NCI-H2029 (cell line): ENCODE measurements at regions not wholly inside any gene's neighbourhood (a gene's known extent, or its start where the extent isn't known, plus 50 kb on each side); places are given as distances from the start of the nearest gene placed in this dataset.
"Not testable (repeated sequence)": the region's sequence is repeated elsewhere in the genome, so short reads cannot be mapped to it uniquely, and the experiment has no call there.

Experiments used
- DNase-seq: peaks from one replicate; lab custom pipeline; 2025; lab: John Stamatoyannopoulos, UW

DNA sequence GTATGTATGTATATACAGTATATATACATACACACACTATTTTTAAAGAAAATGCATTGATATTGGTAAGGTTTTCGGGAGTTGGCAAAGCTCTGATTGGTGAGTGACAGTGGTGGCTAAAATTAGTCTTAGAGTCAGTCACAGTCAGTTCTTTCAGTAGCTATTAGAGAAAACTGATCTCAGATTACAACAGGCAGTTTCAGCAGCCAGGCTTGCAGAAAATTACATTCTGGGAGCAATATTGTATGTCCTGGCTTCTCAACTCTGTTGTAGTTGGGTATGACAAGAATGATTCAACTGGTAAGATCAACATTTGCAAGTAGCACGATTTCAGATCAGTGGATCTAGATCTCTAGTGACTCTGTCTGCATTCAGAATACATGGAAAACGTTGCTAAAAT, 897.9 kb upstream of the AUTS2 start:
- no peak for DNase-seq

DNA sequence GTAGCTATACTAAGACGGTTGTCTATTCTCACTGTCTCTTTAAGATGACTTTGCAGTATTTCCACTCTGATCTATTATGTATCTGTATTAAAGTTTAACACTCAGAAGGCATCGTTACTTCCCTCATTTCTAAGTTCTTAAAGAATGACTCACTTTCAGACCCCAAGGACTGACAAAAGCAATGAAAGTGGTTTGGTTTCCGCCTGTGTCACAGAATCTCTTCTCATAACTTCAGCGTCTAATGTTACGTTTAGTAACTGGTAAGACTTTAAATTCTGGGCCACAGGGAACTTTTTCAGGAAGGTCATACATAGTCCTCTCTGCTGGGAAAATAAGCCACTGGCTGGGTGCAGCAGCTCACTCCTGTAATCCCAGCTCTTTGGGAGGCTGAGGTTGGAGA, 892.0 kb upstream of the AUTS2 start:
- no peak for DNase-seq

GRCh38 chr7:68707159-68707558, 891.1 kb upstream of the AUTS2 start:
- no peak for DNase-seq

DNA sequence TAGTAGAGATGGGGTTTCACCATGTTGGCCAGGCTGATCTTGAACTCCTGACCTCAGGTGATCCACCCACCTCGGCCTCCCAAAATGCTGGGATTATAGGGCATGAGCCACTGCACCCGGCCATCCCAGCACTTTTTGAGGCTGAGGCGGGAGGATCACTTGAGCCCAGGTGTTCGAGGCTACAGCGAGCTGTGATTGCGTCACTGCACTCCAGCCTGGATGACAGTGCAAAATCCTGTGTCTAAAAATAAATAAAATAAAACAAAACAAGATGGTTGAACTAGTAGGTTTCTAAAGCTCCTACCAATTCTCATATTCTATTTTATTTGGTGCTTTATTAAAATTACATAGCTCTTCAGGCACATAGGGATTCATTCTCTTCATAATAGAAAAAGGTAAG, 890.3 kb upstream of the AUTS2 start:
- no peak for DNase-seq

GRCh38 chr7:68712956-68713495, 885.2 kb upstream of the AUTS2 start:
- no peak for DNase-seq

- DNase-seq = not testable (repeated sequence)
These were observed 884.1 kb upstream of the AUTS2 start for GRCh38 chr7:68714135-68714534.

GRCh38 chr7:68715907-68716306, 882.4 kb upstream of the AUTS2 start:
- no peak for DNase-seq

- DNase-seq = no peak
These were observed 881.1 kb upstream of the AUTS2 start for GRCh38 chr7:68717176-68717575.

DNA sequence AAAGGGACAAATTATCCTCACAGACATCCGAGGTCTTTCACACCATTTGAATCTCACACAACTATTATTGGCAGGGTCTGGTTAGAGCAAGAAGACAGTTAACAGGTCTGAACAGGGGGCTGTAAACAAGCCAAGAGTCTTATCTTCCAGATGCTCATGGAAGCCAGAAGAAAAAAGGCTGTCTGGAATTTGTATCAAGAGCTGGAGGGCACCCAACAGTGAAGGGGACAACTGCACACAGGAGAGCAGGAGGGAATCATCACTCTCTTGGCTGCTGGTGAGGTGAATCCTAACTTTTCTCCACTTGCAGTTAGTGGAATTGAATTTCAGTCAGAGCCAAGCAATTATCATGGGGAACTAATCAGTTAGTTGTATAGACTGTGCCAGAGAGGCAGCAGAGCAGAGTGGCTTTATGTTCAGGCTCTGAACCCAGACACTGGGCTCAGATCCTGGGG, 880.2 kb upstream of the AUTS2 start:
- DNase-seq = no peak

- no peak for DNase-seq
These were observed 877.6 kb upstream of the AUTS2 start for GRCh38 chr7:68720697-68721096.

- peak; percentile 22 for DNase-seq
These were observed 876.2 kb upstream of the AUTS2 start for GRCh38 chr7:68722044-68722443.

DNA sequence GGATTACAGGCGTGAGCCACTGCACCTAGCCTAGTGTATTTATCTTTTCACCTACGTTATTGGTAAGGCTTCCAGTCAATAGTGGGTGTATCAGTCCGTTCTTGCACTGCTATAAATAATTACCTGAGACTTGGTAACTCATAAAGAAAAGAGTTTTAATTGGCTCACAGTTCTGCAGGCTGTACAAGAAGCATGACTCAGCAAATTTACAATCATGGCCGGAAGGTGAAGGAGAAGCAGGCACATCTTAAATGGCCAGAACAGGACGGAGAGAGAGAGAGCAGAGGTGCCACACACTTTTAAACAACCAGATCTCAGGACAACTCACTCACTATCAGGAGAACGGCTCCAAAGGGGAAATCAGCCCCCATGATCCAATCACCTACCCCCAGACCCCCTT, 873.3 kb upstream of the AUTS2 start:
- DNase-seq = no peak

DNA sequence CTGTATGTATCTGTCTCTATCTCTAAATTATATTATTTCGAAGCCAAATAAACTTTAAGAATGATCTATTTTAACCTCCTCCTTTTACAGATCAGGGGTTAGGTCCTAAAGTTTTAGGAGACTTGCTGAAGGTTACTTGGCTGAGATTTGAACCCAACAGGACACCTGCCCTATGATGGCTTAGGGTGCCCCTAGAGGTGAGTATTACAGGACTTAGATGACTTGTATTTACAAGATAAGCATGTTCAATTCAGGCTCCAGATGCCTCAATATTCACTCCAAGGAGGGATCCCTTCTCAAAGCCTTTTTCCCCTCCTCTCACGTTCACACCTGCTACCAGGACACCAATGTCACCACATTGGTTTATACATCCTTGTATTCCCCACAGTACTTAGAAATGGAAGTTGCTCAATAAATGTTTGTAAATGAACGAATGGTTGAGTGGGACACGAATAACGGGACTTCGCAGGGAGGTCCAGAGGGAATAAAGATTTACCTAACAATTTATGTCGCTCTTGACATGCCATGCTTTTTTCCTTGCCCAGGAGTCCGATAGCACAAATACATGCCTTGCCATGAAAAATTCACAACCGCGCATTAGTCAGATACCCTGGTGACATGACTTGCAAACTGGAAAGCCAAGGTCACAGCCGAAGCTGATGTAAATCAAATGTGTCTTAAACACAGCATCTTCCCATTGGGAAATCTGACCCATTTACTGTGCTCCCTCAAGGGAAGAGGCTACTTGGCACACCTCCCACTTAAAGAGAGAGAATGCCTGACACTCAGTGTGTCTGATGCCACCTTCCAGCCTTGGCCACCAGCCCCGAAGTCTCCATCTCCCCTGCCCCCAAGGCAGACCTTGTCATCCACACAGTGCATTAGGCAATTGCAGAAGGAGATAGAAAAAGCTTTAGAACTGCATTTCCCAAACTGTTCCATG, 872.2 kb upstream of the AUTS2 start:
- DNase-seq = no peak

DNA sequence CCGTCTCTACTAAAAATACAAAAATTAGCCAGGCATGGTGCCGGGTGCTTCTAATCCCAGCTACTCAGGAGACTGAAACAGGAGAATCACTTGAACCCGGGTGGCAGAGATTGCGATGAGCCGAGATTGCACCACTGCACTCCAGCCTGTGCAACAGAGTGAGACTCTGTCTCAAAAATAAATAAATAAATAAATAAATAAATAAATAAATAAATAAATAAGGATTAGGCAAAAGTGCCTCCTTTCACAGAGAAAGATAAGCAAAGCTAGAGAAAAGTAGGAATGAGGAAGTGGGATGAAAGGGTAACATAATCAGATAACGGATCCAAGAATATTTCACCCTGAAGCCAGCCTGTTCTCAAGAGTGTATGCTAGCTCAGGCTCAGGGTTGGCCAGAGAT, 869.6 kb upstream of the AUTS2 start:
- not testable (repeated sequence) for DNase-seq

GRCh38 chr7:68729371-68729770, 868.9 kb upstream of the AUTS2 start:
- DNase-seq = no peak

- DNase-seq = peak; percentile 29
These were observed 868.1 kb upstream of the AUTS2 start for GRCh38 chr7:68730194-68730593.

GRCh38 chr7:68730964-68731363, 867.3 kb upstream of the AUTS2 start:
- peak; percentile 94 for DNase-seq

DNA sequence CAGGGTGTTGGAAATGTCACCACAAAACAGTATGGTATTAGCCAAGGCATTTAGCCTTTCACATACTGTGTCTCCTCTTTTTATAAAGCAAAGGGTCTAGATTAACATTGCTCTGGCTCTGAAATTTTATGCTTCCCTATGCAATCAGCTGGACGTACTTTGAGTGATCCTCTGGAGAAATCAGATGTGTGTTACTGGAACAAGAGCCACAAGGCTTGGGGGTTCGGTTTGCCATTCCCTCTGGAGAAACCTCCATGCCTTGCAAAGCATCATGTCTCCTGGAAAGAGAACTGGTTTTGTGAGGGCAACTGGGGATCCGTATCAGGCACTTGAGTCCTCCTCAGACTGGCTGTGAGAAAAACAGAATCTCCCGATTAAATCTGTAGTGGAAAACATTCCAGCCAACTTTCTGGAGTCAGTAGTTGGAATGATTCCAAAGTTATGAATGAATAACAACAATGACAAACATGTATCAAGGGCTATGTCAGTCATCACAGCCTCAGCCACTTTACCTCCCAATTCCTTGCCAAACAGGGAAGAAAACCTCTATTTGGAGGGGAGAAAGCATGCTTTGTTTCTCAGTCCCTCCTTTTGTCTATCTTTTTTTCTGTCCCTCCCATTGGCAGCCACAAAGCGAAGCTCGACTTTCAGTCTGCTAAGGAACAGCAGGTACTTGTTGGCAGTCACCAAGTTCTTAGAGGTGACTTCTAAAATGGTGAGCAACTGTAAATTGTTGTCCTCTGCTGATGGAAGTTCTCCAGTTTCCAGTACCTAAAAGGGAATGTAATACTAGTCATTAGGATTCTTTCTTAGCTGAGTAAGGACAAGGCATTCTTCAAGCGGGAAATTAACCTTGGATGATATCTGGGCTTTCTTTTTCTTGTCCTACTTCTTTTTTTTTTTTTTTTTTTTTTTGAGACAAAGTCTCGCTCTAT, 864.8 kb upstream of the AUTS2 start:
- DNase-seq = peak; percentile 30

- DNase-seq = no peak
These were observed 863.8 kb upstream of the AUTS2 start for GRCh38 chr7:68734431-68734830.

DNA sequence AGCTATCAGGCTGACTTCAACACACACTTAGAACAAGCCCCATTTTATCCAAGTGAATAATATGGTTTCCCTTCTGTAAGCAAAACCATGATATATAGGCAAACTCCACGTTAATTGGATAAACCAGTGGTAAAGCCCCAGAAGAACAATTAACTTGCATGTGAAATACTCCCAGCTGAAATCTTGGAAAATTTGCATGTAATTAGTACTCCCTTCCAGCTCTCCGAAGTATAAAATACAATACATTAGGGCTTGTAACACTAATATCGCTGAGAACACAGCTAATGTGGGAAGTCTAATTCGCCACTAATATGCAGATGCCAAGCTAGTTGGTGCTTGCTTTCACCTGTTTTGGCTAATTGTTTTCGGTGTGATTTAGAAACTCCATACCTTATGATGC, 859.0 kb upstream of the AUTS2 start:
- no peak for DNase-seq

DNA sequence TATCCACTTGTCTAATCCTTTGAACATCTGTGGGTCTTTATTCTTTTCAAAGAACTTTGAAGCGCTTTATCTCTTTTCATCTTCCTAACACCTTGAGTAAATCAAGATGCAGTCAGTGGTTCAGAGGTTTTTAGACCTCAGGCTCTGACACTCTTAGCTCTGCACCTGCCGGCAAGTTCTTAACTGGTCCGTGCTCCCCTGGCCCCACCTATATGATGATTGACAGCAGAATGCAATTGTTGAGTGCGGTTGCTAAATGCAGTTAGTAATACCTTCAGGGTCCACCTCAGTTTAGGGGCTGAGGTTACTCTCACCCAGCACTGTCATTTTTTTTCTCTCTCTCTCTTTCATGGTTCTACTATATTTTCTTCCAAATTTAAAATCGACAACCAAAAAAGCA, 854.2 kb upstream of the AUTS2 start:
- no peak for DNase-seq
